GM19452 (cell line): ENCODE measurements at regions not wholly inside any gene's neighbourhood (a gene's known extent, or its start where the extent isn't known, plus 50 kb on each side); places are given as distances from the start of the nearest gene placed in this dataset.

ENCODE experiments used
- ATAC-seq: cut with Tn5 transposase; IDR thresholded peaks from one replicate; pipeline ENCODE4 v1.9.1; 2021; ENCODE audit not compliant: unreplicated experiment

- no peak for ATAC-seq
These were observed 308.9 kb downstream of the HDGFL1 start for GRCh38 chr6:22878324-22878701.

GRCh38 chr6:22878706-22879105 is 309.3 kb downstream of the HDGFL1 start:
- no peak for ATAC-seq

- no peak for ATAC-seq
These were observed 311.5 kb downstream of the HDGFL1 start for GRCh38 chr6:22880686-22881433.

GRCh38 chr6:22882581-22882980 is 313.2 kb downstream of the HDGFL1 start:
- no peak for ATAC-seq

- ATAC-seq = no peak
These were observed 313.8 kb downstream of the HDGFL1 start for GRCh38 chr6:22883061-22883717.

GRCh38 chr6:22884456-22884855 is 315.1 kb downstream of the HDGFL1 start:
- ATAC-seq = no peak

GRCh38 chr6:22886650-22887581 is 317.6 kb downstream of the HDGFL1 start:
- no peak for ATAC-seq

DNA sequence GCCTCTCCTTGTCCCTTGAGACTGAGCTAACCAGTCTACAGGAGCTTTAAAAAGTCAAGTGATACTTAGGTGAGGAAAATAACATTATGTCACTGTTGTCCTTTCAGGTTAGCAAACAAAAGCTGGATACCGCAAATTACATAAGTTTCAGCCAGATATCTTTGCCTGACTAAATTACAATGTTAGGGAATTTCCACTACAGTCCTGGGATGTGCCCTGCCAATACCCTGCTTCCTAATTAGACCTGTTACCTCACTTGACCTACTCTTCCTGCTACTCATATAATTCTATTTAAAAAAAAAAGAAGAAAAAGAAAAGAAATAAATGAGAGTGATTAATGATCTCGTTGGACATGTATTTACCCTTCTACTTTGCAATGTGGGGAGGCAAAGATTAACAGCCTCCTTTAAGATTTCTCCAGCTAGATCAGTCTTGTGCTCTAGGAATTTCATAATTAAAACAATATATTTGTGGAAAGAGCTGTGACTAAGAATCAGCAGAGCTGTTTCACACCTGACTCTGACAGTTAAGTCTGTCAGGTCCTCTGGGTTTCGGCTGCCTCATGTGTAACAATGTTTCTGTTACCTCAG is 318.9 kb downstream of the HDGFL1 start:
- ATAC-seq = no peak

GRCh38 chr6:22891934-22892333 is 322.6 kb downstream of the HDGFL1 start:
- ATAC-seq = no peak

GRCh38 chr6:22892452-22892851 is 323.1 kb downstream of the HDGFL1 start:
- ATAC-seq = no peak

DNA sequence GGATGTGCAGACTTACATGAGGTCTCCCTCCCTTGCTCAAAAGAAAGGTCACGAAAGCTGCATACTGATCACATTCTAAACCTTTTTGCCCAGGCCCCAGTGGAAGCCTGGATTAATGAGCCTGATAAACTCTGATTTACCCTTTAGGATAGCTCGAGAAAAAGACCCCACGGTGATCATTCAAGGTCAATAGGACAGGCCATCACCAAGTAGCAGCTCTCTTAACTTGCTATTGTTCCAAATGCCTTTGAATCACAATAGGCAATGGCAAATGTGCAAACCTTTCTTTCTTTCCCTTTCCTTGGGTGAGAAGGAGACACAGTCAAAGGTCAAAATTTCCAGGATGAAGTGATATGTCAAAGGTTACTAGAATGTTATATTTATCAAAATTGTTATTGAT is 327.3 kb downstream of the HDGFL1 start:
- no peak for ATAC-seq

- ATAC-seq = no peak
These were observed 330.1 kb downstream of the HDGFL1 start for GRCh38 chr6:22899426-22899825.

GRCh38 chr6:22903826-22904225 is 334.5 kb downstream of the HDGFL1 start:
- no peak for ATAC-seq

DNA sequence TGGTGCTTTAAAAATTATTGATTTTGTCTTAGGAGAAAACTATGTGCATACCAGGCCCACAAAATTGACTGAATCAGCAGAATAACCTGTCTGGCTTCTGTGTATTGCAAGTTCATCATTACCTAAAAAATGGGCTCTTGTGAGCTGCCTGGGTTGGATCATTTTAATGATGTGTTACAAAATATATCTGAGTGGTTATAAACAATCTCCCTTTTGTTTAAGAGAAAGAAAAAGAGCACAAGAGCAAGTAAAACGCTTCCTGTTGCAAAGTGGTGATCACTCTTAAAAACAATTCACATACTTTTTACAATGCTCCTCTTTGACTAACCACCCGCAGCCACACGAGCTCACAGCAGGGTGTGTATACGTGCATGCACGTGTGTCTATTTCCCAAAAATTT is 335.1 kb downstream of the HDGFL1 start:
- ATAC-seq = no peak

DNA sequence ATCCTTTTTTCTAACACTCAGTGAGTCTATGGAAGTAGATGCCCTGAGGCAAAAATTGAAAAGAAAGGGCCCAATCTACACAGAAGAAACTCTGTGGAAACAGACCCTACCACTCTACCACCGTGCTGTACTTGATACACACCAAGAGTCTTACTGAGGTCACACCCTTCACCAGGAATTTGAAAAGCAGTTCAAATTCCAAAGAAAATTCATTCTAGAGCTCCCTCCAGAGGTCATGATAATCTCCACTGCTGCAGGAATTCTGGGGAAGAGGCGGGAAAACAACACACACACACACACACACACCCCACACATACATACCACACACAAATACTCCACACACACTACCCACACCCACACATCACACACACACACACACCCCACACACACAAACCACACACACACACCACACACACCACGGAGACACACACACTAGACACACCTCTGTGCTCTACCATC is 336.8 kb downstream of the HDGFL1 start:
- ATAC-seq = no peak

DNA sequence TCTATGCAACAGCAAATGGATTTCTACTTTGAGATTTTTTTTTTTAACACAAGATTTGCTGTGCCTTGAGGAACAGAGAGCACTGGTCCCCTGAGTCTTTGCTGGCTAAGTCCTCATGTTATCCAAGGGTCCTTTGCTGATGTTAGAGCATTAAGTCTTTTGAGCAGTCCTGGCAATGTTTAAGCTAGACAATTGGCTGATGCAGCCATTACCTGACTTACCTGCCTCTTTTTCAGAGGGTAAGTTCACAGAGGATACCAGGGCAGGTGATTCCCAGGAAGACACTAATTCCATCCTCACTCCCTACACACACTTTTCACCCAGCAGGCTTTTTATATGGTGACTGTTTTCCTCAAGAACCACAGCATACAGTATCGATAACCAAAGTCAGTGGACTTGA is 337.7 kb downstream of the HDGFL1 start:
- ATAC-seq = no peak

DNA sequence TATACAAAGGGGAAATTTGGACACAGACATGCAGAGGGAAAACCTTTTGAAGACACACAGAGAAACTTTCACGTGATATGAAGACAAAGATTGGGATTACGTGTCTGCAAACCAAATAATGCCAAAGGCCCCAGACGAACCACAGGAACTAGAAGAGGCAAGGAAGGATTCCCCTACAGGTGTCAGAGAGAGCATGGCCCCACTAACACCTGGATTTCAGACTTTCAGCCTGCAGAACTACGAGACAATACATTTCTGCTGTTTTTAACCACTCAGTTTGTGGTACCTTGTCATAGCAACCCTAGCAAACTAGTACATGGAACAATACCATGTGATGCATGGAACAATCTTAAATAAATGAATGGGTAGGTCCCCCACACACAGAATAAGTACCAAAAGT is 341.0 kb downstream of the HDGFL1 start:
- ATAC-seq = no peak

GRCh38 chr6:22913612-22914011 is 344.2 kb downstream of the HDGFL1 start:
- ATAC-seq = no peak

DNA sequence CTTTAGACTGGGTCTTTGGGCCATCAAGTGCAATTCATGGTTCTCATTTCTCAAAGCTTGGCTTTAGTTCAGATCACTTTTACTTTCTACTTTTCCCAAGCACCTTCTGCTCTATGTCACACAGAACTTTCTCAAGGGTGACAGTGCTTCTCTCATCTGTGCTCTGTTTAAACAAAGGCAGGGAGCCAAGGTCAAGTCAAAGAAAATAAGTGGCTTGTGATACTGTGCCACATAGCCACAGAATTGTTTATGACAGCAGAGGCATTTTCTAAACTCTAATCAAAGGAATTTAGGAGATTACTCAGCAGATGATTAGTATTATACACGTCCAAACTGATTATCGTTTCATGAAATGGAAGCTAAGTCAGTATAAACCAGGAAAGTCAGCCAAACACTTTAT is 348.0 kb downstream of the HDGFL1 start:
- no peak for ATAC-seq

GRCh38 chr6:22921828-22922227 is 352.5 kb downstream of the HDGFL1 start:
- no peak for ATAC-seq

DNA sequence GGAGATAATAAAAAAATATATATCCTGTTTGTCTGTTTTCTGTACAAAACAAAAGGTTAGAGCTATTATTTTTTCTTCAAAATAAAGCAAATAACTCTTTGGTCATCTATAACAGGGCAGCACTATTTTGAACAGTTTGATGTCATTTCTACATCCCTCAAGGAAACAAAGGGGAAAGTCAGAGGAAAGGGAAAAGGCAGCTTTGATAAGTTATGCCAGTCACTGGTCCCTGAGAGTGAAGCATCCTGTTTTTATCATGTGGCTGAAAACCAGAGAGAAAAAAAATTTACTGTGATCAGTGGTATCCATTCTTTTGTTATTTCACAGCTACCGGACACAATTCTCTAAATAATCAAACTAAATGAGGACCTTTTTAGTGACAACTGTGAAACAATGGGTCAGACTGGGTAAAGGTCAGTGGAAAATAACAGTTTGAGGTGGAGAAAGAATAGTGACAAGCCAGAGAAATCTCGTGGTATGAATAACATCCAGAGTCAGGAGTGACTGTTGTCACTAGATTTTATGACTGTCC is 356.0 kb downstream of the HDGFL1 start:
- ATAC-seq = no peak
